ENCODE measurements at regions not wholly inside any gene's neighbourhood (a gene's known extent, or its start where the extent isn't known, plus 50 kb on each side); places are given as distances from the start of the nearest gene placed in this dataset.

- no peak for TF ChIP-seq CHD7 (IDR thresholded peaks at IDR 0.05; ENCODE audit: insufficient replicate concordance, low read length)
- TF ChIP-seq RBBP5 (IDR thresholded peaks at IDR 0.05; ENCODE audit: borderline replicate concordance, low read depth, low read length), result no peak
- no peak for TF ChIP-seq BRCA1 (IDR thresholded peaks at IDR 0.05; ENCODE audit: low read depth, low read length)
- no peak for TF ChIP-seq HDAC2 (IDR thresholded peaks at IDR 0.05; ENCODE audit: borderline replicate concordance in 1 of 2, low read depth in 2 of 2, low read length in 2 of 2)
- no peak for TF ChIP-seq EP300 (IDR thresholded peaks at IDR 0.05; ENCODE audit: borderline replicate concordance in 1 of 2, low read depth in 2 of 2, low read length in 2 of 2)
- TF ChIP-seq TCF12 (IDR thresholded peaks at IDR 0.05; ENCODE audit: low read depth, low read length), result no peak
- TF ChIP-seq BACH1 (IDR thresholded peaks at IDR 0.05; ENCODE audit: low read length), result no peak
- TF ChIP-seq E2F6 (IDR thresholded peaks at IDR 0.05), result no peak
- TF ChIP-seq TAF1 (IDR thresholded peaks at IDR 0.05; ENCODE audit: low read depth, low read length), result no peak
- TF ChIP-seq SRF (IDR thresholded peaks at IDR 0.05; ENCODE audit: low read depth, low read length), result no peak
Measured at GRCh38 chr2:14016289-14016955, 616.1 kb upstream of the LRATD1 start (continued).

Data from H1 (cell line).